Fibroblast of peridontal ligament (primary cell): ENCODE measurements at regions not wholly inside any gene's neighbourhood (a gene's known extent, or its start where the extent isn't known, plus 50 kb on each side); places are given as distances from the start of the nearest gene placed in this dataset.
"Not testable (repeated sequence)": the region's sequence is repeated elsewhere in the genome, so short reads cannot be mapped to it uniquely, and the experiment has no call there.

ENCODE experiments used
- DNase-seq: peaks from one replicate; pipeline ENCODE4 v3.0.0-alpha.2; 2010; ENCODE audit errors: extremely low read depth

DNA sequence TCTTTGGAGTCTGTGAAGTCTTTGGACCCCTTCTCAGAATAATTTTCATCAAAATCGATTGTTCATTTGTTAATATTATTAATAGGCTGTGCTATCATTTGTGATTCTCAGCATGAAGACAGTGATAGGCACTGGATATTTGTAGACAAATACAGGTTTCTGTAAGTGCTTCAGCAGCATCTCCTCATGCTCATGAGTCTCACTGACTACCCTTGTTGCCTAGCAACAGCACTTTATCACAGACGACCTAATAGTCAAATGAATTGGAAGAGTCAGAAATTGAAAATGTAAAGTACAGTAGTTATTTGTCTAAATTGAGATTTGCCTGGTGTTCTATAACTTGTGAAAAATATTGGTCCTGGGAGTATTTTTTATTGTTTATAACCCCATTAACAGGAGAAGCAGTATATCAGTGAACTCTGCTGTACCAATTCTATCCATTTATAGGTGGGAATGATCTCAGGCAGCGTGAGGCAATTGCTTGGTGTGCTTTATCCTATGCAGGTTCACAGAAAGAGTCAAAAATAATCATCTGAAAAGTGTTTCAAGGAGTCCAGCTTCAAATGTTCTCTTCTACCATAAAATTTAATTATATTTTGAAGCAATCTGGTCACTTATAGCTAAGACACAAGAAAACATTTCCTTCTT is 684.6 kb downstream of the RFPL4B start:
- no peak for DNase-seq

DNA sequence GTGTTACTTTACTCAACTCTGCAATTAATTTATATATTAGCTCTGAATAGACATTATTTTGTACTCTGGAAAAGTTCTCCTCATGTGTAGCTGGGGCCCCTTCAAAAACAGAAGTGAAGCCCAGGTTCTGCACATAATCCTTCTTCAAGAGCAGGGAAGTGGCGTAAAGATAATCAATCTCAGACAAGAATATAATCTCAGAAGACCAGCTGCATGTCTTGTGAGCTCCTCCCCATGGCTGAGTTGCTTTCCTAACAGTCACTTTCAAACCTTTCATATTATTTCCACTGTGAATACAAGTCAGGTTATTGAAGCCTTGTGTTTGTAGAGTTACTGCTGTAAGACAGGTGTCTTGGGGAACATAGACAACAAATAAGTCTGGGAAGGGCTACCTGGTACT is 691.9 kb downstream of the RFPL4B start:
- peak; percentile 57 for DNase-seq

DNA sequence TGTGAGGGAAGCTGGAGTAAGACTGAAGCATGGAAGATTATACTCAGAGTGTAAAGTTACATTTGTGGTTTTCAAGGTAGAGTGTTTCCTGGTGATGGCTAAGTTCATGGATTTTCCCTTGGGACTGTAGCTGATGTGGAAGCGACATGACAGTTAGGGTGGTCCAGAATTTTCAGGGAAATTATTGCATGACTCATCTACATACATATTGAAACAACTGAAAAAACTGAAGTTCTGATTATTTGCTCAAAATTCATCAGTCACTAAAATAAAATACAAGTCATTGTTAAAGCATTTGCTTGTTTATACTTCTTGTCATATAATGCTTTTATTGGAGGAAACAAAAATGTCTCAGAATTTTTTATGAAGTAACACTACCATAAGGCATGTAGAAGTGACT is 700.0 kb downstream of the RFPL4B start:
- DNase-seq: peak; percentile 73

GRCh38 chr6:113047932-113048331 is 700.8 kb downstream of the RFPL4B start:
- peak; percentile 50 for DNase-seq

DNA sequence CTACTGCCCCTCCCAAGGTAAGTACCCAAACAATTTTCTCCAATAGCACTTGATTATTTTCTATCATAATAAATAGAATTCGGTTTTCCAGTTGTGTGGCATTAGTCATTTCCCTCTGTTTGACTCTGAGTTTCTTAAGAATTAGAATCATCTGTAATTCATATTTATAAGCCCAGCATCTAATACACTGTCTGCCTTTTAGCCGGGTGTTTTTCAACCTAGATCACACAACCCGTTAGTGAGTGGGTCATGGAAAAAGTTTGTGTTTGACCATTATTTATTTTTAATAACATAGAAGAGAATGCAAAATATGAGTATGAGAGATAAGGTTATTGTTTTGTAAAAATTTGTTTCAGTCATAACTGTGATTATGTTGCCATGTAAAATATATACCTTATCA is 701.6 kb downstream of the RFPL4B start:
- no peak for DNase-seq

DNA sequence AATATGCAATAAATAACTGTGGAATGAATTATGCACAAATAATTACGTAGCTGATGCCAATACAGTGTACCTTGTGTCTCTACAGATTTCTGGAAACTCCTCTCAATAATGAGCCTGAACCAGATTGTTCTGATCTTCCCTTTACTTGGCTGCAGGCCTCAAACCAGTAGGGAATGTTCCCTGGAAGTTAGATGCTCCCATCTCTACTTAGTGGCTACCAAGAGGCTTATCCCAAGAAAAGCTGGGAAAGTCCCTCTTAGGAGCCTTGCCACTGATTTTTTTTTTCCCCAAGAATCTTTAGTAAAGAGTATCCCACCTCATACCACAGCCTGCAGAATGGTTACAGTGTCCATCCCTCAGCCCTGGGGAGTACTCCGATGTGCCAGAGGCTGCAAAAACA is 702.1 kb downstream of the RFPL4B start:
- peak; percentile 55 for DNase-seq

DNA sequence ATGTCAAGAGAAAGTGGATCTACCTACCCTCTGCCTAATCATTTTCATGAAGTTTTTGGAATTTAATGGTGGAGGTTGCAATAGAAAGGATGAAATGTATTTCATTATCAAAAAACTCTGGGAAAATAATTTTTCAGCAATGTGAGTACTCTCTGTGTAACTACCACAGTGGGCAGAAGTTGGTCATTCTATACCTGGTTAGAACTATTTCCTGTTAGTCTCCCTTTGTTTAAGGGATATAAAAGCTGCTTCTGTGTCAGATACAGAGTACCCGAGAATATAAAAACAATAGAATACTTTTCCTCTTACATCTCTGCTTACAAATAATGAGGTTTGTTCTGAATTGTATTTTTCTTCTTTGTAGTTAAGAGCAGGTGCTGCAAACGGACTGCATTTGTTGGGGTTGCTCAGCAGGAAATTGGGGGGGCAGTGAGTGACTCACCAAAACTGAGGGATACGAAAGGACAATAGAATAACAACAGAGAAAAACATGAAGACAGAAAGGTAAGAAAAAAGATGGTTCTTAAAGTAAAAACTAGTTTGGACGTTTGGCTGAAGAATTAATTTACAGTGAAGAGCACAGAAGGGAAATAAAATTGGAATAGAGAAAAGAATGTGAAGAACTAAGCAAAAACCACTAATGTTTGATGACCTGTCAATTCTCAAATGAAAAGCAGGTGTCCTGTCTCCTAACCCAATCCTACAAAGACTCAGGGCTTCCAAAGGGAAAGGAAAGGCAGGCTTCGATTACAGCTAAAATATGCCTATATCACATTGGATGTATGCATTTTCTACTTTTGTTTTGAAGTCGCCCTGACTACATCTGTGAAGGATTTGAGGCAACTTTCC is 703.1 kb downstream of the RFPL4B start:
- peak; percentile 62 for DNase-seq

GRCh38 chr6:113050979-113051378 is 703.8 kb downstream of the RFPL4B start:
- no peak for DNase-seq

- no peak for DNase-seq
Observed at GRCh38 chr6:113052506-113052905, 705.4 kb downstream of the RFPL4B start.

GRCh38 chr6:113055061-113055460 is 707.9 kb downstream of the RFPL4B start:
- DNase-seq: peak; percentile 69

- DNase-seq: no peak
Observed at GRCh38 chr6:113055998-113056397, 708.9 kb downstream of the RFPL4B start.

DNA sequence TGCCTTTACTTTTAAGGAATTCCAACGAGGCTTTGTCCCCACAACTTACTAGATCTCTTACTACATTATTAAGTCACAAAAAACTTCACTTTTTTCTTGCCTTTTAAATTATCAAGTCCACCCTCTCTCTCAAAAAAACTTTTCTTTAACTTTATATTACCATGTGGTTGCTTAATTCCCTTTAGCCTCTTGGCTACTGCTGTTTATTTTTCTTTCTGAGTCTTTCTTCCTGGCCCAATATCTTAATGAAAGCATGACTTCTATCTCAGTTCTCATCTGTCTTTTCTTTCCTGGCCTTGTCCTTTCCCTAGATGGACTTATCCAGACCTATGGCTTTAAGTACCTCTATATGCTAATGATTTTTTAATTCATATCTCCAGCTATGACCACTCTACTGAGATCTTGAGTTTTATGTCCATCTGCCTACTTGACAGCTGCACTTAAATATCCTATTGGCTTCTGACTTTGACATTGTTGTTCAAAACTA is 710.5 kb downstream of the RFPL4B start:
- peak; percentile 53 for DNase-seq

GRCh38 chr6:113060664-113061063 is 713.5 kb downstream of the RFPL4B start:
- DNase-seq: no peak

DNA sequence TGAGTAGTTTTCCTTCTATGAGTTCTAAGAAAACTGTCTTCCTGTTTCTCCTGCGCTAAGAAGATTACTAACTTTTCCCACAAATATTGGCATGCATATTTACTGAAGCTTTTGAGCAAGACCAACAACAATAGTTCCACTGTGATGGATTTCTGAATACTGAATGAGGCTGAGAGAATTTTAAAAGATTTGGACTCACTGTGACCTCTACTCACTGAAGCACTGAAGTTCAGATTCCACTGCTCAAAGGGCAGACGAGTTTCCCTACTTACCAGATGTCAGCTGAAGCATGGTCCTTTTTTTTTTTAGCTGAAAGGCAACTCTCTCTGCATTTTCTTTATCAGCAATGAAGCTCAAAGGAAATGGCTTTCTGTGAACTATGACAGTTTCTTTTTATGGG is 718.5 kb downstream of the RFPL4B start:
- DNase-seq: peak; percentile 75

GRCh38 chr6:113067612-113068275 is 720.6 kb downstream of the RFPL4B start:
- DNase-seq: peak; percentile 76

DNA sequence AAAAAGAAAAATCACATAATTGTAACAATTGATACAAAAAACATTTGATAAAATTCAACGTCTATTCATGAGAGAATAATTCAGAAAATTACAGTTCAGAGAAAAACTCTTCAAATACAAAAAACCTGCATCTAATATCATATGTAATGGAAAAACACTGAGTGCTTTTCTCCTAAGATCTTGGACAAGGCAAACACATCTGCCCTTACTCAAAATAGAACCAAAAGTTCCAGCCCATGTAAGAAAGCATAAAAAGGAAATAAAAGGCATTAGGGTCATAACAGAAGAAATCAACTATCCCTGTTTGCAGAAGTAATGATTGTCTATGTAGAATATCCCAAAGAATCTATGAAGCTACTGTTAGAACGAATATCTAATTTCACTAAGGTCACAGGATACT is 721.4 kb downstream of the RFPL4B start:
- DNase-seq: peak; percentile 40

- DNase-seq: not testable (repeated sequence)
Observed at GRCh38 chr6:113070681-113071080, 723.6 kb downstream of the RFPL4B start.

DNA sequence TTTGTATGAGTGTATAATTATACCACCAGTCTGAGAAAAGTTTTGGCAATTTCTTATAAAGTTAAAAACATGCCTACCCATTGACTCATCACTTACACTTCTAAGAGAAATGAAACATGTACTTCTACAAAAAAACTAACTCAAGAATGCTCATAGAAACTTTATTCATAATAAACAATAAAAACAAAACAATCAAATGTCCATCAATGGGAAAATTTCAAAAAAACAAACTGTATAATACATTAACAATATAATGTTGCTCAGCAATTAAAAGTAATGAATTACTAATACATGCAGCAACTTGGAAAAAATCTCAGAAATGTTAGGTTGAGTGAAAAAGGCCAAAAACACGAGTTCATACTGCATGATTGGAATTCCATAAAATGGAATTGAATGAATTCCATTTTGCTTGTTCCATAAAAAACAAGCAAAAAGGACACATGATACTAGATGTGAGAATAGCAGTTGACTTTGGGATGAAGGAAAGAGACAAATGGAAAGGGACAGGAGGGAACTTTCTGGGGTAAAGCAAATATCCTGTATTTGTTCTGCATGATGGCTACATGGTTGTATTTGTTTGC is 726.6 kb downstream of the RFPL4B start:
- peak; percentile 83 for DNase-seq

GRCh38 chr6:113076116-113076515 is 729.0 kb downstream of the RFPL4B start:
- peak; percentile 67 for DNase-seq

DNA sequence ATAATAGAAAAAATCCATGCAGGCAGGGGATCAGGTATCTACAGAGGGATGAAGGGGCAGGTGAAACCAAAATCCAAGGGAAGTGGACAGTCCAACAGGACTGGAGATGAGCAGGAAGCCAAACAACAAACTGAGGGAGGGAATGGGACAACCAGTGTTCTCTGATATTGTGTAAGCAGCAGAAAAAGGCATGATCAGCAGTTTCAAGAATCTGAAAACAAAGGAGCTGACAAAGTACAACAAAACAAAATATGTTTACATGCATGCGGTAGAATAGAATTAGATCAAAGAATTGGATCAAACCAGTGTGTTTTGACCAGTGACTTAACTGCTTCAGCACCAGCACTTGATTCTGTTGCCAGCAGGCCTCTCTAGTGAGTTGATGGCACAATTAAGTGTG is 729.7 kb downstream of the RFPL4B start:
- no peak for DNase-seq

GRCh38 chr6:113077794-113078193 is 730.7 kb downstream of the RFPL4B start:
- DNase-seq: no peak

DNA sequence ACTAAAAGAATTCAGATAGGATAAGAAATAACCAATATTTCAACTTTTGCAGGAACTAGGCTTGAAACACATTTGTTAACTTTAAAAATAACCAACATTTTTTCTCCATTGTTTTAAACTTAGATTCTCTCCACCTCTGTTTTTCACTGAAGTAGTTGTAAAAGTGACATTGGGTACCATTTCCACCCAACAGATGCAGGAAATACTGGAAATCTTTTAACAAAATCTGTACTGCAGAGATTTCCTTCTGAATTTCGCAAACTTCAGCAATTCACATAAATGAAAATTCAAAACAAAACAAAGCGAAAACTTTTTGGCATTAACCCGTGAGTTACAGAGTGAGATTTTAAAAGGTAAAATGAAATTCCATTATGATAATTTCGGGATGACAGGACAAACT is 731.7 kb downstream of the RFPL4B start:
- no peak for DNase-seq
